GM19328 (cell line): ENCODE measurements at regions not wholly inside any gene's neighbourhood (a gene's known extent, or its start where the extent isn't known, plus 50 kb on each side); places are given as distances from the start of the nearest gene placed in this dataset.

Experiments used
- ATAC-seq: cut with Tn5 transposase; IDR thresholded peaks from one replicate; pipeline ENCODE4 v1.9.1; 2021; ENCODE audit warnings: mild to moderate bottlenecking, moderate library complexity; ENCODE audit not compliant: unreplicated experiment

DNA sequence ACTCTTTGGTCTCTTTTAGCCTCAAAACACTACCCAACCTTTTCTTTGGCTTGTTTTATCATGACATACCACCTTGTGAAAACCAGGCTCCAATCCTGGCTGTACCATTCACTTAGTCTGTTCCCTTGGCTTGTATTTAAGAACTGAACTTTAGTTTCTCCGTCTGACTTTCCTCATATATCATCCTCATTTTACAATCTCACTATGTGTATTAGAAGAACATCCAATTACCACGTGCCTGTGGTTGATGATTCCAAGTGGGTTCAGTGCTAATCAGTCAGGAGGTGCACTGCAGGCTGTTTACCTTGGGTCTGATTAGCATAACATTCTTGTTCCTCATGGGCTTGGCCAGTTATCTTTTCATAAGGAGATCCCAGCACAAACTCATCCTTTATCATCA lies 144.8 kb upstream of the KLF14 start:
- ATAC-seq, result no peak

GRCh38 chr7:130879191-130879590 lies 145.2 kb upstream of the KLF14 start:
- no peak for ATAC-seq

GRCh38 chr7:130880668-130881067 lies 146.7 kb upstream of the KLF14 start:
- ATAC-seq, result no peak

- ATAC-seq, result no peak
These were observed 147.2 kb upstream of the KLF14 start for GRCh38 chr7:130881091-130881798.

DNA sequence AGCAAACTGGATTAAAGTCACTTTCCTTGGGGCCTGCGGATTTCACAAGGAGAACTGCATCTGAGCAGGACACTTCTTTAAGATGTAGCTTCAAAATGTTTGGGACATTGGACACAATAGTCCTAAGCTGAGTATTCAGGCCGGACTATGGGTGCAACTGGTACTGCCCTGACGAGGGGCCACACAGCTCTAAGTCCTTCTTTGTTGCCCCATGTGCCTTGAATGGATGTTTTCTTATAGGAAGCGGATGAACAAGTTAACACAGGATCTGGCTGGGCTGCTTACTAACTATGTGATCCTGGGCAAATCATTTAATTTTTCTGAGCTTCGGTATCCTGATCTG lies 147.8 kb upstream of the KLF14 start:
- no peak for ATAC-seq

- ATAC-seq, result no peak
These were observed 148.4 kb upstream of the KLF14 start for GRCh38 chr7:130882396-130882795.

DNA sequence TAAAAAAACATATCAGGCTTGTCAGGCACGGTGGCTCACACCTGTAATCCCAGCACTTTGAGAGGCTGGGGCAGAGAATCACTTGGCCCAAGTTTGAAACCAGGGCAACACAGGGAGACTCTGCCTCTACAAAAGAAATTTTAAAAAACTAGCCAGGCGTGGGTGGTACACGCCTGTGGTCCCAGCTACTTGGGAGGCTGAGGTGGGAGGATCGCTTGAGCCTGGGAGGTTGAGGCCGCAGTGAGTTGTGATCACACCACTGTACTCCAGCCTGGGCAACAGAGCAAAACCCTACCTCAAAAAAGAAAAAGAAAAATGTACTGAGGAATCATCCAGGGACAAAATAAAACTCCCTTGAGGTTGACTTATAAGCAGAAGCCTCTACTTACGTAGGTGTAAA lies 149.9 kb upstream of the KLF14 start:
- ATAC-seq, result no peak

- ATAC-seq, result no peak
These were observed 150.7 kb upstream of the KLF14 start for GRCh38 chr7:130884437-130885417.

DNA sequence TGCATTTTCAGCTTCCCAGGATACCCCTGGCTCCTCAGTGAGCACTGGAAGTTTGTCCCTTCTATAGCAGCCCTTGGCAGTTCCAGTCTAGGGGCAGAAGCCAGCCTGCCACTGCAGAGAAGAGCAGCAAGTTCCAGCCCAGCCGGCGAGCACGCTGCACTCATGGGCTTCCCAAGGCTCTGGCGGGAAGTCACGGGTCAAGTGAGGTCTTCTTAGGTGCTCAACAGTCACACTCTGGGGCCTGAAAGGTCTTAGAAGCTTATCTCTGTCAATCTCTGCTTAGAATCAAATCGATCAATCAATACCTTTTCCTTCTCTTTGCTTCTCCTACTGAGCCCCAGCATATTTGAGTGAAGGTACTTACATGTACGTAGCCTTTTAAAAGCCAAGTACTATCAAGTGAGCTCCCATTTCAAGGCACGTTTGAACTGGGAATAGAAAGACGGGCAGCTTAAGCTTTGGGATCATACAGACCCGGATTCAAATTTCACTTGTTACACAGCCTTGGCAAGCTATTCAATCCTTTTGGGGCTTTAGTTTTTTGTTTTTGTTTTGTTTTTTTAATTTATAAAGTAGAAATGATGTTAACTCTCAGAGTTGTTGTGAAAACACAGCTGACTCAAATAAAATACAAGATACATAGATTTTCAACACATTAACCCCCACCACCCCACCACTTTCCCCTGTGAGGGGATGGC lies 152.6 kb upstream of the KLF14 start:
- ATAC-seq, result no peak

DNA sequence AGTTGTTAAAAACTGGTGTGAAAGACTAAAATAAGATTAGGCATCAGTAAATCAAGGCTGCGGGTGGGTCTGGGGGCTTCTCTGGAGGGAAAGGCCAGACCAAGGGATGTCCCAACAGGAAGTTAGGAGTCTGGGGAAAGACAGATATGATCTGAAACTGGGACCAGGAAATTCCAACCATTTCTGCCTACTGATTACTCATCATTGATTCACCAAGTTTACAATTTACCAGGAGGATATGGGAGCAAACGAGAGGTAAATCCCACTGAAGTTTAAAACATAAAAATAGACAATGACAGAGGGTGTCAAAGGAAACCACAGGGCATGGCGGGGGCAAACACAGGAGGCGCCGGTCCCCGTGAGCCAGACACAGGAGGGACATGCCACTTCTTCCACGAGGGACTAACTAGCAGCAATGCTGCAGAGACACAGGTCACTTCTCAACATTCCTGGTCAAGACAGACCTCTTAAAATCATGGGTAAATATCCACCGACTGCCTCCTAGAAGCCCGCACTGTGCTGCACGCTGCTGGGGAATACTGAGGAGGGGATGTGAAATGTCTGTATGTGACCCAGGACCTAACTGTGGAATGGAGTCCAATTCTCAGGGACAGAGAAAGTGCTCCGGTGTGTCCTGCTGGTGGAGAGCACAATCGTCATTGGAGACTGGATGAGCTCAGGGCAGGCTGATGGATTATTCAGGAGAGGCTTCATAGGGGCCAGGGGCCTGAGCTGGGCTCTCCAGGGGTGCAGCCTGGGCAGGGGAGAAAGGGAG lies 153.4 kb upstream of the KLF14 start:
- ATAC-seq, result no peak

DNA sequence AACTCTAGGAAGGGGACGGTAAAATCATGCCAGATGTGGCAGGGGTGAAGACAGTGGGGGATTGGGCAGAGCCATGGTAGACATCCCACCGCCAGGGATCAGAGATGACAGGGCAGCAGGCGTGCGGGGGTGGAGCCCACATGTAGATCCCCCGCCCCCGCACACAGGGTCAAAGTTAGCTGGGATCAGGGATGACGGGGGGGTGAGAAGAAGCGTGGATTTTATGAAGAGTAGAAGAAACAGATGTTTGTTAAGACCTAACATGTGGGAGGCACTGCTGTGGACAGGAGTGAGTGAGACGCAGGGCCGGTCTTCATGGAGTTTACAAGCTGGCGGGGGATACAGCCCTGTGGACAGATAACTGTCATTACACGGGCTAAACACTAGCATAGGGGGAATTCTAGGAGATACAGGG lies 154.0 kb upstream of the KLF14 start:
- ATAC-seq, result no peak

DNA sequence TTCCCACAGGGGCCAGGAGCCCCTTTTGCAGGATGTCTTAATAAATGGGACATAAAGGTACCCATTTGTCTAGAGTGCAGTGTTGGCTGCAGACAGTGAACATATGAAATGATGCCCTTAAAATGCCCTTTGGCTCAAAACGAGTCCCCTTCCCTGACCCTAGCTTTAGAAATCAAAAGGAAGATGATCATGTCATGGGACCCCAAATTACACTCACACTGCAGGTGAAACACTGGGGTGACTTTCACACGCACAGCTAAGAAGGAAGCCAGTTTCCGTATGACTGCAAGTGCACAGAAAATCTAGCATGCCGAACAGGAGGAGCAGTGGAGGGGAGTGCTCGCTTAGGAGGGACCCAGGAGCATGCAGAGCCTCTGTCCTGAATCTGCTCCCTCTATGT lies 154.5 kb upstream of the KLF14 start:
- no peak for ATAC-seq

DNA sequence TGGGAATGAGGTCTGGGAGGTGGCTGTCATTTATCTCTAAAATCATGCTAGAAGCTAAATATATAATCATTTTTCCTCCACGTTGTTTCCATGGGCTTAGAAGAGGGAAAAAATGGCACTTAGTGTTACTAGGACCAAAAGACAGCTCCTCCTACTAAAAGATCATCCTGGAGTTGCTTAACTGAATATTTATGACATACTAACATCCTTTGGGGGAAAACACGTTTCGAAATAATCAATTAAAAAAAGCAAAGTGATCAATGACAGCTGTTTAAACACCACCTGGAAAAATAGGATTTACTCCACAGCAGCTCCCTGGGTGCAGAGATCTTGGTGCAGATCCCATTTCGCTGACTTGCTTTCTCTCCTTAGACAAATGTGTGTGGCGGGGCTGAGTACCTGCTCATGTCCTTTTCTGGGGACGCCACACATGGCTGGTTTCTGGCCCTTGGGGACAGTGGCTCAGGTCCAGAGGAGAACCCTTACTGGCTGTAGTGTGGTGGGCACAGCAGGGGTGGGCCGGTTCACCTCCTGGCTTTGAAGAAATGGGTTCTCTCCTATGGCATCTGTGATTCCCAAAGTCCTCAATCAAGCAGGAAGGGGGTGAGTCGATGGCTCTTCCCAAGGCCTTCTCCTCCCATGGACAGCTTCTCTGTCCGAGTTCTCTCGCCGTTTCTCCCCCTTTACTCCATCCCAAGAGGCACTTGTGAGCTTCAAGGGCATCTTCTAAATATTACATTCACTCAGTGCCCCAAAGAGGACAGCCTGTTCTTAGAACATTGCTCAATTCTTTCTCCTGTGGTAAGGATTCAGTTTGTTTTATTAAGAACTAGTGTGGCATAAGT lies 156.4 kb upstream of the KLF14 start:
- ATAC-seq, result no peak

GRCh38 chr7:130891254-130892094 lies 157.5 kb upstream of the KLF14 start:
- ATAC-seq, result no peak

DNA sequence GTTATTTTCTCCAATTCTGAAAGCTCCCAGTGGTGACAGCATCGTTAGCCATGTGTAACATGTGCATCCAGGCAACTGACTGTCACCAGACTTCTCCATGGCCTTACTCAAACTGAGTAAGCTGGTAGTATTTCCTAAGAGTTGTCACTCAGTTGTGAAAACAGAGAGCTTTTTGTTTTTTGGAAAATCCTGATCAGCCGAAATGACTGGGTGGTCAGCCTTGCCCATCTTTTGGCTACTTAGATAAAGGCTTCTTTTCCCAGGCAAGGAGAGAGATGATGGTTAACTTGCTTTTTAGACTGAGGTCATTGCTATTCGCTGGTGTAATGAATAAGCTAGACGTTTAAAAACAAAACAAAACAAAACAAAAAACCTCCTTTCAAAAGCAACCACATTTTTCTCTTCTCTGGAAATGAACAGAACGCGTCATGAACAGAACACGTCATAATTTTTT lies 159.5 kb upstream of the KLF14 start:
- ATAC-seq, result no peak

GRCh38 chr7:130894146-130894908 lies 160.3 kb upstream of the KLF14 start:
- ATAC-seq, result no peak

DNA sequence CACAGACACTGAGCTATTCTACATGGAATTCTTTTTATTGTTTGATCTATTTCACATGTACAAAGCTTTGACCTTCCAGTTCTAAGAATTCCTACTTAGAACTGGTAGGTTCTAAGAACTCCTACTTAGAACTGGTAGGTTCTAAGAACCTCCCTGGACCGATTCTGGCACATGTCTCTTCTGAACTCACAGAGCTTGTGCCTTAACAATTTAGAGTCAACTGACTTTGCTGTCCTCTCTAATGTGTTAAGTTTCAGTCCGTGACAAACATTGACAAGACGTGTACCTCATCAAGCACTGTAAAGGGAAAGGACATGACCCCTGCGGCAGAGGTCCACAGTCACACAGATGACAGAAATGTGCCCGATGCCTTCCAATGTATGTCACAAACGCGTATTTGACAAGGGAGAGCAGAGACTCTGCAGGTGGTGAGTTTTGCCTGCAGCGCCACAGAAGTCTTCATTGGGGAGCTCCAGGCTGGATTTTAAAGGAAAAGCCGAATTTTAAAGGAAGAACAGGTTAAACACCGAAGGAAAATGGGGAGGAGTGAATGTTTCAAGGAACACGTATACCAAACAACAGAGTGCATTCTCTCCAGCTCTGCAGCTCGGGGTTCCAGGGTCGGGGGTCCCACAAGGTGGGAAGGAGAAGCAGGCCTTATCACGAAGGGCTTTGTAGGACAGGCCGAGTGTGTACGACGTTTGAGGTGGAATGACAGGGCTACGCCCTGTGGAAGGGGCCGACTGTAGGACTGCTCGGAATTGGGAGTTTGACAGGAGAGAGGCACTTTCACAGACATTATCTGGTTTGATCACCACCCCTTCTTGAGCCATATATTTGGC lies 161.1 kb upstream of the KLF14 start:
- no peak for ATAC-seq
